ENCODE measurements at regions not wholly inside any gene's neighbourhood (a gene's known extent, or its start where the extent isn't known, plus 50 kb on each side); places are given as distances from the start of the nearest gene placed in this dataset.

DNA sequence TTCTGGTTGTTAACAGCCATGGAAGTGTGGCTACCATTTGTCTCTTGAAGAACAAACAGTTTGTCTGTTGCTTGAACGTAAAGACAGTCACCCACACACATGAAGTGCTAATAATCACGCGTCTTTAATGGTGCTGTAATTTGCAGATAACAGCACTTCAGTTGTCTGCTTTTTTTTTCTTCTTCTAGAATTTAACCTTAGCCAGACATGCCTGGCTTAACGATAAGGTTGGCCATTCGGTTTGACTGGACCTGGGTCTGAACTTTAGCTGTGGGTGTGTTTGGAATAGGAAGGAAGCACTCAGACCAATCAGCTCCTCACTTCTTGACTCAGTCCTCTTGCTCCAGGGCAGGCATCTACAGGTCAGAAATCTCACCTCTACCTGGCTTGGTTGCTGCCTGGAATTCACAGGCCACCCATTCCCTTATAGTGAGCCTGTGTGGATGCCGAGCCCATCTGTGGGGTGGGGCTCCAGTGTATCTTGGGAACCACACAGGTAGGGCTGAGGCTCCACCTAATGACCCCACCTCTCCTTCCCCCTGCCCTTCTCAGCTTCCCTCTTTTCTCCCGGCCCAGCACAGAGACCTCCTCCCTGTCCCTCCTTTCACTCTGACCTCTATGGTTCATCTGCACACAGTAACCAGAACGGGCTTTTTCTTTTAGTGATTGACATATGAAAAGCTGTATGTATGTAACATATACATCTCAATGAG lies 246.4 kb upstream of the PWP1 start:
- no peak overlapping the region for H3K4me3 ChIP-seq (replicated peaks; ENCODE audit: insufficient read depth, low read length)
- no peaks in the 10 kb centered on the region for H3K27me3 ChIP-seq (ENCODE audit: insufficient read depth, poor library complexity, severe bottlenecking)
- no peak overlapping the region for H3K27ac ChIP-seq (replicated peaks)
- no peak for DNase-seq (ENCODE audit: low read depth in 1 of 2, low spot score in 1 of 2)
- no peak for TF ChIP-seq REST (IDR thresholded peaks at IDR 0.05; ENCODE audit: insufficient replicate concordance, low read depth)
- no peak for TF ChIP-seq CTCF (IDR thresholded peaks at IDR 0.05; ENCODE audit: insufficient read depth, low read length)
- no peak for TF ChIP-seq SPI1 (IDR thresholded peaks at IDR 0.05; ENCODE audit: borderline replicate concordance, low read depth)
- TF ChIP-seq POLR2AphosphoS5 (IDR thresholded peaks at IDR 0.05; ENCODE audit: low read depth), result no peak
- TF ChIP-seq GABPA (IDR thresholded peaks at IDR 0.05; ENCODE audit: low read depth), result no peak

GRCh38 chr12:107440606-107441005 lies 245.0 kb upstream of the PWP1 start:
- no peak overlapping the region for H3K4me3 ChIP-seq (replicated peaks; ENCODE audit: insufficient read depth, low read length)
- no peak for DNase-seq (ENCODE audit: low read depth in 1 of 2, low spot score in 1 of 2)
- no peak overlapping the region for H3K27ac ChIP-seq (replicated peaks)
- no peaks in the 10 kb centered on the region for H3K27me3 ChIP-seq (ENCODE audit: insufficient read depth, poor library complexity, severe bottlenecking)
- TF ChIP-seq GABPA (IDR thresholded peaks at IDR 0.05; ENCODE audit: low read depth), result no peak
- TF ChIP-seq REST (IDR thresholded peaks at IDR 0.05; ENCODE audit: insufficient replicate concordance, low read depth), result no peak

- H3K27me3 ChIP-seq (ENCODE audit: insufficient read depth, poor library complexity, severe bottlenecking), result no peaks in the 10 kb centered on the region
- H3K27ac ChIP-seq (replicated peaks), result no peak overlapping the region
- no peak for TF ChIP-seq SPI1 (IDR thresholded peaks at IDR 0.05; ENCODE audit: borderline replicate concordance, low read depth)
- no peak for TF ChIP-seq CTCF (IDR thresholded peaks at IDR 0.05; ENCODE audit: insufficient read depth, low read length)
- no peak for TF ChIP-seq REST (IDR thresholded peaks at IDR 0.05; ENCODE audit: insufficient replicate concordance, low read depth)
- TF ChIP-seq POLR2AphosphoS5 (IDR thresholded peaks at IDR 0.05; ENCODE audit: low read depth), result no peak
- TF ChIP-seq GABPA (IDR thresholded peaks at IDR 0.05; ENCODE audit: low read depth), result no peak
- DNase-seq (ENCODE audit: low read depth in 1 of 2, low spot score in 1 of 2), result no peak
- no peak overlapping the region for H3K4me3 ChIP-seq (replicated peaks; ENCODE audit: insufficient read depth, low read length)
Measured at GRCh38 chr12:107441665-107442300, 243.8 kb upstream of the PWP1 start.

Data from HL-60 (cell line).